MM.1S (cell line): ENCODE measurements at regions not wholly inside any gene's neighbourhood (a gene's known extent, or its start where the extent isn't known, plus 50 kb on each side); places are given as distances from the start of the nearest gene placed in this dataset.

Experiments used
- DNase-seq: peaks from one replicate; pipeline ENCODE4 v3.0.0-alpha.2; 2015
- H2AFZ ChIP-seq: fragments of 300-600 bp; sonication (generic); 2 replicates; pipeline ENCODE4 v1.6.0; 2016; ENCODE audit warnings: antibody characterized with exemption, low read length
- H3F3A ChIP-seq: fragments of 300-600 bp; sonication (generic); 2 replicates; pipeline ENCODE4 v1.6.1; 2016; ENCODE audit warnings: mild to moderate bottlenecking, antibody characterized with exemption, low read length, moderate library complexity, mixed read lengths; ENCODE audit not compliant: insufficient read depth
- H3K27ac ChIP-seq: fragments of 300-600 bp; sonication (generic); 2 replicates; pipeline ENCODE4 v1.5.1; 2016; ENCODE audit warnings: mild to moderate bottlenecking, low read length
- H3K27me3 ChIP-seq: fragments of 300-600 bp; sonication (generic); replicated peaks from 2 replicates; pipeline ENCODE4 v1.6.0; 2016; ENCODE audit warnings: low read length; ENCODE audit not compliant: insufficient read depth
- H3K36me3 ChIP-seq: fragments of 300-600 bp; sonication (generic); replicated peaks from 2 replicates; pipeline ENCODE4 v1.6.1; 2016; ENCODE audit warnings: mild to moderate bottlenecking, low read length, mixed read lengths; ENCODE audit not compliant: insufficient read depth
- H3K4me1 ChIP-seq: fragments of 300-600 bp; sonication (generic); 2 replicates; pipeline ENCODE4 v1.6.1; 2016; ENCODE audit warnings: low read length, mixed read lengths
- H3K4me2 ChIP-seq: fragments of 300-600 bp; sonication (generic); 2 replicates; pipeline ENCODE4 v1.6.0; 2016; ENCODE audit warnings: low read depth, low read length
- H3K4me3 ChIP-seq: fragments of 300-600 bp; sonication (generic); 2 replicates; pipeline ENCODE4 v1.5.1; 2016; ENCODE audit warnings: low read length, mixed read lengths
- H3K79me2 ChIP-seq: fragments of 300-600 bp; sonication (generic); 2 replicates; pipeline ENCODE4 v1.6.1; 2016; ENCODE audit warnings: mixed run types, low read length, mixed read lengths
- H3K9ac ChIP-seq: fragments of 300-600 bp; sonication (generic); 2 replicates; pipeline ENCODE4 v1.6.1; 2016; ENCODE audit warnings: low read length, mixed read lengths
- H3K9me2 ChIP-seq: fragments of 300-600 bp; sonication (generic); replicated peaks from 2 replicates; pipeline ENCODE4 v1.6.1; 2016; ENCODE audit warnings: mild to moderate bottlenecking, low read length, mixed read lengths; ENCODE audit not compliant: insufficient read depth
- H3K9me3 ChIP-seq: fragments of 300-600 bp; sonication (generic); replicated peaks from 2 replicates; pipeline ENCODE4 v1.6.1; 2016; ENCODE audit warnings: mild to moderate bottlenecking, low read length, mixed read lengths; ENCODE audit not compliant: insufficient read depth
- H4K20me1 ChIP-seq: fragments of 300-600 bp; sonication (generic); 2 replicates; pipeline ENCODE4 v1.6.1; 2016; ENCODE audit warnings: mild to moderate bottlenecking, low read length, moderate library complexity, mixed read lengths; ENCODE audit not compliant: insufficient read depth
- CTCF ChIP-seq: fragments of 300-600 bp; sonication (generic); IDR thresholded peaks from 2 replicates; pipeline ENCODE4 v1.5.1; 2016; ENCODE audit warnings: antibody characterized with exemption, low read length, mixed read lengths
- EZH2 ChIP-seq: fragments of 300-600 bp; sonication (generic); optimal IDR thresholded peaks from 2 replicates; pipeline ENCODE3; 2017; ENCODE audit warnings: low read depth, mild to moderate bottlenecking, antibody characterized with exemption, low read length, mixed read lengths
- EZH2phosphoT487 ChIP-seq: fragments of 300-600 bp; sonication (generic); IDR thresholded peaks from 2 replicates; pipeline ENCODE4 v1.6.1; 2018; ENCODE audit warnings: antibody characterized with exemption, low read length

- Histone ChIP-seq H4K20me1 (no peaks in the 10 kb centered on the region), H3K9ac (no peak overlapping the region), H3F3A (no peaks in the 10 kb centered on the region), H3K27ac (no peak overlapping the region), H3K79me2 (no peaks in the 10 kb centered on the region), H2AFZ (no peak overlapping the region), H3K9me2 (no peaks in the 10 kb centered on the region), H3K36me3 (no peaks in the 10 kb centered on the region), H3K4me2 (no peak overlapping the region), H3K9me3 (no peaks in the 10 kb centered on the region), H3K4me3 (no peak overlapping the region), H3K27me3 (no peaks in the 10 kb centered on the region), H3K4me1 (no peaks in the 10 kb centered on the region)
- TF ChIP-seq CTCF (no peak), EZH2phosphoT487 (no peak), EZH2 (no peak)
- DNase-seq, result no peak
These were observed 1826.5 kb downstream of the SLITRK5 start for GRCh38 chr13:89497658-89498057.

- no peaks in the 10 kb centered on the region for H3K4me1 ChIP-seq
- TF ChIP-seq CTCF (no peak), EZH2 (no peak), EZH2phosphoT487 (no peak)
- H3K4me2 ChIP-seq, result no peak overlapping the region
- DNase-seq, result no peak
- no peaks in the 10 kb centered on the region for H4K20me1 ChIP-seq
- no peak overlapping the region for H3K27ac ChIP-seq
- no peaks in the 10 kb centered on the region for H3K36me3 ChIP-seq
- H3F3A ChIP-seq, result no peaks in the 10 kb centered on the region
- no peak overlapping the region for H3K4me3 ChIP-seq
- no peaks in the 10 kb centered on the region for H3K9me2 ChIP-seq
- H3K27me3 ChIP-seq, result no peaks in the 10 kb centered on the region
- no peak overlapping the region for H3K9ac ChIP-seq
- H3K9me3 ChIP-seq, result no peaks in the 10 kb centered on the region
- H3K79me2 ChIP-seq, result no peaks in the 10 kb centered on the region
- H2AFZ ChIP-seq, result no peak overlapping the region
These were observed 1831.1 kb downstream of the SLITRK5 start for GRCh38 chr13:89502286-89502685.

- Histone ChIP-seq H3K27me3 (no peaks in the 10 kb centered on the region), H3K27ac (no peak overlapping the region), H3K4me2 (no peak overlapping the region), H3K79me2 (no peaks in the 10 kb centered on the region), H3K9me2 (no peaks in the 10 kb centered on the region), H3K4me1 (no peaks in the 10 kb centered on the region), H2AFZ (no peak overlapping the region), H3K36me3 (no peaks in the 10 kb centered on the region), H3F3A (no peaks in the 10 kb centered on the region), H3K4me3 (no peak overlapping the region), H3K9me3 (no peaks in the 10 kb centered on the region), H4K20me1 (no peaks in the 10 kb centered on the region), H3K9ac (no peak overlapping the region)
- no peak for DNase-seq
- TF ChIP-seq CTCF (no peak), EZH2phosphoT487 (no peak), EZH2 (no peak)
These were observed 1832.8 kb upstream of the MIR17HG start for GRCh38 chr13:89514534-89515312.
